ENCODE measurements at regions not wholly inside any gene's neighbourhood (a gene's known extent, or its start where the extent isn't known, plus 50 kb on each side); places are given as distances from the start of the nearest gene placed in this dataset.

DNA sequence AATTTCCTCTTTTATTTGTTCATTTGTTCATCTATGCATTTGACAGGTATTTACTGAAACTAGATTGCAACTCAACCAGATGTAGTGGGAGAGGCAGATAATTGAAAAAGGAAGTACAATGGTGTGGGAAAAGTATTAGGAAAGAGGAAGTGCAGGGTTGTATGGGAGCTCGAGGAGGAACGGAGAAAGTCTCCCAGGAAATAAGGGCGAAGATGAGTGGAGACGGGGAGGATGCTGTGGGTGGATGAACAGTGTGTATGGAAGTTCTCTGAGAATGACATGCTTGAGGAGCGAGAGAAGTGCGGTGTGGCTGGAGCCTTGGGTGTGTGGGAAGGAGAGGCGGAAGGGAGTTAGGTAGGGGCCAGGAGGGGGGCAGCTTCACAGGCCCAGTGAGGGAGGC, 87.5 kb upstream of the DHX15 start:
- TF ChIP-seq, protein P1, sequence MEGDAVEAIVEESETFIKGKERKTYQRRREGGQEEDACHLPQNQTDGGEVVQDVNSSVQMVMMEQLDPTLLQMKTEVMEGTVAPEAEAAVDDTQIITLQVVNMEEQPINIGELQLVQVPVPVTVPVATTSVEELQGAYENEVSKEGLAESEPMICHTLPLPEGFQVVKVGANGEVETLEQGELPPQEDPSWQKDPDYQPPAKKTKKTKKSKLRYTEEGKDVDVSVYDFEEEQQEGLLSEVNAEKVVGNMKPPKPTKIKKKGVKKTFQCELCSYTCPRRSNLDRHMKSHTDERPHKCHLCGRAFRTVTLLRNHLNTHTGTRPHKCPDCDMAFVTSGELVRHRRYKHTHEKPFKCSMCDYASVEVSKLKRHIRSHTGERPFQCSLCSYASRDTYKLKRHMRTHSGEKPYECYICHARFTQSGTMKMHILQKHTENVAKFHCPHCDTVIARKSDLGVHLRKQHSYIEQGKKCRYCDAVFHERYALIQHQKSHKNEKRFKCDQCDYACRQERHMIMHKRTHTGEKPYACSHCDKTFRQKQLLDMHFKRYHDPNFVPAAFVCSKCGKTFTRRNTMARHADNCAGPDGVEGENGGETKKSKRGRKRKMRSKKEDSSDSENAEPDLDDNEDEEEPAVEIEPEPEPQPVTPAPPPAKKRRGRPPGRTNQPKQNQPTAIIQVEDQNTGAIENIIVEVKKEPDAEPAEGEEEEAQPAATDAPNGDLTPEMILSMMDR (conservative IDR thresholded peaks at IDR 0.05; ENCODE audit: low read depth, low read length): no peak
- TF ChIP-seq EZH2 (IDR thresholded peaks at IDR 0.05; ENCODE audit: low read length, unreplicated experiment): no peak
- no peak for TF ChIP-seq EZH2phosphoT487 (IDR thresholded peaks at IDR 0.05; ENCODE audit: borderline replicate concordance, low read length)

Measured in PC-3 (cell line).